Caco-2 (cell line): ENCODE measurements at regions not wholly inside any gene's neighbourhood (a gene's known extent, or its start where the extent isn't known, plus 50 kb on each side); places are given as distances from the start of the nearest gene placed in this dataset.

Experiments
- BruUV-seq: library from RNA; stranded (reverse); fragments of 400-500 nt; replicated peaks from 2 replicates; lab custom pipeline; 2021; lab: Mats Ljungman, UMichigan
- CTCF ChIA-PET: fragments of 300-600 bp; sonication (Branson Sonifier 250); formaldehyde crosslinking; loops from one replicate; lab custom pipeline; 2022; ENCODE audit warnings: antibody characterized with exemption; lab: Charles Lee
- POLR2A ChIA-PET: fragments of 300-600 bp; sonication (Branson Sonifier 250); formaldehyde crosslinking; loops from one replicate; lab custom pipeline; 2022; ENCODE audit warnings: antibody characterized with exemption; lab: Charles Lee
- DNase-seq, 2 experiments: peaks; one replicate each; pipeline versions ENCODE4 v3.0.0 to v3.0.0-alpha.2; 2020 to 2022
- H3K27me3 ChIP-seq: replicated peaks from 2 replicates; pipeline ENCODE4 v1.6.0; 2011; ENCODE audit warnings: low read length; ENCODE audit not compliant: control insufficient read depth, insufficient read depth
- H3K36me3 ChIP-seq: 2 replicates; pipeline ENCODE4 v1.5.1; 2011; ENCODE audit warnings: low read length; ENCODE audit not compliant: control insufficient read depth, insufficient read depth
- H3K4me1 ChIP-seq: fragments of 250-450 bp; sonication (Bioruptor Pico); 2 replicates; pipeline ENCODE4 v1.5.1; 2020; ENCODE audit warnings: mild to moderate bottlenecking
- H3K4me3 ChIP-seq: 2 replicates; pipeline ENCODE4 v1.5.1; 2011; ENCODE audit warnings: low read depth, mild to moderate bottlenecking, control low read depth, low read length
- H3K9me3 ChIP-seq: fragments of 250-450 bp; sonication (Bioruptor Pico); 2 replicates; pipeline ENCODE4 v1.5.1; 2020; ENCODE audit warnings: mild to moderate bottlenecking, moderate library complexity
- H3K27ac Mint-ChIP-seq: one replicate; pipeline ENCODE4 v1.8.0; 2022; ENCODE audit warnings: mixed read lengths; ENCODE audit not compliant: unreplicated experiment
- H3K27me3 Mint-ChIP-seq: one replicate; pipeline ENCODE4 v1.8.0; 2022; ENCODE audit warnings: mixed read lengths; ENCODE audit not compliant: insufficient read depth, unreplicated experiment
- H3K36me3 Mint-ChIP-seq: one replicate; pipeline ENCODE4 v1.8.0; 2022; ENCODE audit warnings: mild to moderate bottlenecking, mixed read lengths; ENCODE audit not compliant: insufficient read depth, unreplicated experiment
- H3K4me1 Mint-ChIP-seq: one replicate; pipeline ENCODE4 v1.8.0; 2022; ENCODE audit warnings: low read depth, mixed read lengths; ENCODE audit not compliant: unreplicated experiment
- H3K4me3 Mint-ChIP-seq: one replicate; pipeline ENCODE4 v1.8.0; 2022; ENCODE audit warnings: mild to moderate bottlenecking, moderate library complexity, mixed read lengths; ENCODE audit not compliant: unreplicated experiment
- H3K9me3 Mint-ChIP-seq: one replicate; pipeline ENCODE4 v1.8.0; 2022; ENCODE audit warnings: mixed read lengths; ENCODE audit not compliant: unreplicated experiment
- intact Hi-C: fragments of 100-400 bp; cut with micrococcal nuclease; formaldehyde crosslinking; loops from one replicate; pipeline ENCODE4 v1.10.0; 2022; ENCODE audit not compliant: unreplicated experiment
- TF ChIP-seq, protein P1 (sequence below), 2 experiments: fragments of 200-600 bp in 1 of 2; IDR thresholded peaks; 1 replicate in 1 of 2; 2 replicates in 1 of 2; pipeline versions ENCODE4 v1.5.1 to v1.8.0; 2011 to 2022; ENCODE audit warnings: antibody characterized with exemption in 1 of 2, control low read depth in 1 of 2, inconsistent platforms in 1 of 2, low read depth in 1 of 2, low read length in 1 of 2, mild to moderate bottlenecking in 1 of 2, moderate library complexity in 1 of 2; ENCODE audit not compliant: insufficient read depth in 1 of 2, severe bottlenecking in 1 of 2, unreplicated experiment in 1 of 2

DNA sequence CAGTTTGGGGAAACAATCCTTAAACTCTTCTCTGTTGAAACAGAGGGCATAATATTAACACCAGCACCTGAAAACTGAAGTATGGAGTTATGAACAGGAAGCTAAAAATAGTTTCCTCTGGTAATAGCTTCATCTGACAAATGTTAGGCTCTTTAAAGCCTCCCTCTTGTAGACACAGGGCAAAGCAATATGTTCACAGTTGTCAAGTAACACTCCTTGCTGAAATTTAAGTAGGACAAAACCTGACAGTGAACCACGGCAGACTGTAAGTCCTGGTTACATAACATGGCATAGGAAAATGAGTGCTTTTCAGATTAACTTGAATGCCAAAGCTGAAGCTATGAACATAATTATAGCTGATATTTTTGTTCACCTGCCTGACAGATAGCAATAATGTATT lies 172.9 kb downstream of the CMPK2 start:
- Histone ChIP-seq H3K9me3 (no peaks in the 10 kb centered on the region), H3K27me3 (no peaks in the 10 kb centered on the region), H3K4me1 (no peaks in the 10 kb centered on the region), H3K4me3 (no peak overlapping the region), H3K36me3 (no peaks in the 10 kb centered on the region)
- ChIA-PET POLR2A (no interaction called here), CTCF (no interaction called here)
- Mint-ChIP-seq H3K9me3 (peaks cover 11% of the 10 kb centered on the region), H3K27ac (no peak overlapping the region), H3K4me3 (no peak overlapping the region), H3K36me3 (no peaks in the 10 kb centered on the region), H3K27me3 (no peaks in the 10 kb centered on the region), H3K4me1 (no peaks in the 10 kb centered on the region)
- TF ChIP-seq, protein P1, sequence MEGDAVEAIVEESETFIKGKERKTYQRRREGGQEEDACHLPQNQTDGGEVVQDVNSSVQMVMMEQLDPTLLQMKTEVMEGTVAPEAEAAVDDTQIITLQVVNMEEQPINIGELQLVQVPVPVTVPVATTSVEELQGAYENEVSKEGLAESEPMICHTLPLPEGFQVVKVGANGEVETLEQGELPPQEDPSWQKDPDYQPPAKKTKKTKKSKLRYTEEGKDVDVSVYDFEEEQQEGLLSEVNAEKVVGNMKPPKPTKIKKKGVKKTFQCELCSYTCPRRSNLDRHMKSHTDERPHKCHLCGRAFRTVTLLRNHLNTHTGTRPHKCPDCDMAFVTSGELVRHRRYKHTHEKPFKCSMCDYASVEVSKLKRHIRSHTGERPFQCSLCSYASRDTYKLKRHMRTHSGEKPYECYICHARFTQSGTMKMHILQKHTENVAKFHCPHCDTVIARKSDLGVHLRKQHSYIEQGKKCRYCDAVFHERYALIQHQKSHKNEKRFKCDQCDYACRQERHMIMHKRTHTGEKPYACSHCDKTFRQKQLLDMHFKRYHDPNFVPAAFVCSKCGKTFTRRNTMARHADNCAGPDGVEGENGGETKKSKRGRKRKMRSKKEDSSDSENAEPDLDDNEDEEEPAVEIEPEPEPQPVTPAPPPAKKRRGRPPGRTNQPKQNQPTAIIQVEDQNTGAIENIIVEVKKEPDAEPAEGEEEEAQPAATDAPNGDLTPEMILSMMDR (IDR thresholded peaks at IDR 0.05; ENCODE audit: insufficient read depth in 1 of 2, low read depth in 1 of 2, low read length in 1 of 2, severe bottlenecking in 1 of 2, unreplicated experiment in 1 of 2): no peak
- no TSS peak for BruUV-seq
- DNase-seq: no peak
- intact Hi-C loops: no loop called here

DNA sequence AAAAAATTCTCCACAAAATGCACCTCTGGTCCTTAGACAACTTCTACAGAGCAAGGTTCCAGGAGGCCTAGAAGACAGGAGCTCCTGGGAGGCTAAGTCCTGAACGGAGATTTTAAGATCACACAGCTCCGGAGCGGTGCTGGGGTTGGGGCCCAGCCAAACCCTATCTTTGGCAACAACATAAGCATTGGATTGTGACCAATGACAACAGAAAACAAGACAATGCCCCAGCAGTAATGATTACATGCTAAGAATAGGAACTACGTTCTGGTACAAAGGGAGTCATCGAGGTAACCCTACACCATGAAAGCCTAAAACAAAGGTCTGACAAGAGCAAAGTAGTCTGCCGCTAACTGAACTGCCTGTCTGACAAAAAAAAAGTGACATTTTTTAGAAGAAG lies 171.2 kb downstream of the CMPK2 start:
- Mint-ChIP-seq H3K4me3 (no peak overlapping the region), H3K9me3 (no peaks in the 10 kb centered on the region), H3K27ac (no peak overlapping the region), H3K27me3 (no peaks in the 10 kb centered on the region), H3K4me1 (no peaks in the 10 kb centered on the region), H3K36me3 (no peaks in the 10 kb centered on the region)
- no peak for DNase-seq
- POLR2A ChIA-PET: no interaction called here
- Histone ChIP-seq H3K36me3 (no peaks in the 10 kb centered on the region), H3K4me3 (no peak overlapping the region), H3K27me3 (no peaks in the 10 kb centered on the region), H3K4me1 (no peaks in the 10 kb centered on the region), H3K9me3 (no peaks in the 10 kb centered on the region)
- TF ChIP-seq, protein P1 (IDR thresholded peaks at IDR 0.05; ENCODE audit: insufficient read depth in 1 of 2, low read depth in 1 of 2, low read length in 1 of 2, severe bottlenecking in 1 of 2, unreplicated experiment in 1 of 2): no peak
- CTCF ChIA-PET: no interaction called here
- intact Hi-C loops: no loop called here
- BruUV-seq: no TSS peak

DNA sequence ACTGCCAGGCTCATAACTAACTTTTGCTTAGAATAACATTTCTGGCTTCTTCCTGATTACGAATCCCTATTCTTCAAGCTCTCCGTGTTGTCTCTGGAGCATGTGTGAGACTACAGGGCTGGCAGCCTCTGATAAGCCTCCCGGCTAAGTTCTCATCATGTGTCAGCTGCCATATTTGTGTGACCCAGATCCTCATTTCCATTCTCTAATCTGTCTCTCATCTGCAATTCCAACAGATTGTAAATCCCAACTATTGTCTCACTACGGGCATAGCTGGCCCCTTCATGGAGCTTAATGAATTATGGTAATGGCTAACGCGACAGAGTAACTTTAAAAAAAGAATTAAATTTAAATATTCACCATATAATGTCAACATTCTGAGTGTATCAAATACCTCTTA lies 165.4 kb downstream of the CMPK2 start:
- Mint-ChIP-seq H3K9me3 (peaks cover 24% of the 10 kb centered on the region), H3K4me3 (no peak overlapping the region), H3K36me3 (no peaks in the 10 kb centered on the region), H3K27ac (no peak overlapping the region), H3K4me1 (no peaks in the 10 kb centered on the region), H3K27me3 (no peaks in the 10 kb centered on the region)
- CTCF ChIA-PET: no interaction called here
- no peaks in the 10 kb centered on the region for H3K4me1 ChIP-seq
- no peaks in the 10 kb centered on the region for H3K27me3 ChIP-seq
- POLR2A ChIA-PET: no interaction called here
- no peak for DNase-seq
- no peak overlapping the region for H3K4me3 ChIP-seq
- BruUV-seq: no TSS peak
- TF ChIP-seq, protein P1 (IDR thresholded peaks at IDR 0.05; ENCODE audit: insufficient read depth in 1 of 2, low read depth in 1 of 2, low read length in 1 of 2, severe bottlenecking in 1 of 2, unreplicated experiment in 1 of 2): no peak
- intact Hi-C loops: no loop called here
- peaks cover 9% of the 10 kb centered on the region; the same call in 1 of the 2 replicates for H3K9me3 ChIP-seq
- H3K36me3 ChIP-seq: no peaks in the 10 kb centered on the region
